HL-60 (cell line): ENCODE measurements at regions not wholly inside any gene's neighbourhood (a gene's known extent, or its start where the extent isn't known, plus 50 kb on each side); places are given as distances from the start of the nearest gene placed in this dataset.
"Not testable (repeated sequence)": the region's sequence is repeated elsewhere in the genome, so short reads cannot be mapped to it uniquely, and the experiment has no call there.

Source experiments
- DNase-seq, 2 experiments: peaks; one replicate each; pipeline ENCODE4 v3.0.0-alpha.2; 2010 to 2020; ENCODE audit warnings: low read depth in 1 of 2, low spot score in 1 of 2
- H3K27ac ChIP-seq: fragments of 250-450 bp; sonication (Bioruptor Pico); replicated peaks from 2 replicates; pipeline ENCODE4 v1.5.1; 2020; ENCODE audit warnings: mild to moderate bottlenecking, moderate library complexity
- H3K27me3 ChIP-seq: fragments of 250-450 bp; sonication (Bioruptor Pico); 2 replicates; pipeline ENCODE4 v1.5.1; 2021; ENCODE audit warnings: mild to moderate bottlenecking, moderate library complexity; ENCODE audit not compliant: insufficient read depth, poor library complexity, severe bottlenecking
- H3K4me3 ChIP-seq: replicated peaks from 2 replicates; pipeline ENCODE4 v1.5.1; 2011; ENCODE audit warnings: mild to moderate bottlenecking, control low read depth, low read length; ENCODE audit not compliant: insufficient read depth
- CTCF ChIP-seq: IDR thresholded peaks from one replicate; pipeline ENCODE4 v1.5.1; 2011; ENCODE audit warnings: low read length, control low read depth, inconsistent platforms; ENCODE audit not compliant: insufficient read depth
- GABPA ChIP-seq: IDR thresholded peaks from 2 replicates; pipeline ENCODE4 v1.6.1; 2012; ENCODE audit warnings: low read depth
- POLR2AphosphoS5 ChIP-seq: IDR thresholded peaks from 2 replicates; pipeline ENCODE4 v1.6.1; 2012; ENCODE audit warnings: low read depth
- REST ChIP-seq: IDR thresholded peaks from 2 replicates; pipeline ENCODE4 v1.6.1; 2012; ENCODE audit warnings: low read depth; ENCODE audit not compliant: insufficient replicate concordance
- SPI1 ChIP-seq: IDR thresholded peaks from 2 replicates; pipeline ENCODE4 v1.6.1; 2012; ENCODE audit warnings: low read depth, mild to moderate bottlenecking, borderline replicate concordance

GRCh38 chr17:20784100-20784665, 204.7 kb downstream of the CDRT15L2 start:
- Histone ChIP-seq H3K4me3 (no peak overlapping the region), H3K27me3 (no peaks in the 10 kb centered on the region), H3K27ac (no peak overlapping the region)
- DNase-seq = no peak
- TF ChIP-seq GABPA = no peak
- no peak for TF ChIP-seq POLR2AphosphoS5
- TF ChIP-seq SPI1 = no peak
- TF ChIP-seq CTCF = no peak
- no peak for TF ChIP-seq REST

- Histone ChIP-seq H3K27ac (no peak overlapping the region), H3K27me3 (no peaks in the 10 kb centered on the region), H3K4me3 (no peak overlapping the region)
- DNase-seq = no peak
- no peak for TF ChIP-seq CTCF
- no peak for TF ChIP-seq REST
- no peak for TF ChIP-seq POLR2AphosphoS5
- no peak for TF ChIP-seq SPI1
- TF ChIP-seq GABPA = no peak
Observed at GRCh38 chr17:20787281-20787680, 207.8 kb downstream of the CDRT15L2 start.

- DNase-seq = no peak
- H3K4me3 ChIP-seq = no peak overlapping the region
- no peak overlapping the region for H3K27ac ChIP-seq
- TF ChIP-seq REST = no peak
- no peak for TF ChIP-seq POLR2AphosphoS5
- no peak for TF ChIP-seq SPI1
- no peak for TF ChIP-seq CTCF
- TF ChIP-seq GABPA = no peak
- no peaks in the 10 kb centered on the region for H3K27me3 ChIP-seq
Observed at GRCh38 chr17:20791626-20792025, 212.1 kb downstream of the CDRT15L2 start.

GRCh38 chr17:20794532-20794931, 215.0 kb downstream of the CDRT15L2 start:
- H3K4me3 ChIP-seq, DNase-seq, H3K27ac ChIP-seq, H3K27me3 ChIP-seq: not testable (repeated sequence)
